H9 (cell line): ENCODE measurements at regions not wholly inside any gene's neighbourhood (a gene's known extent, or its start where the extent isn't known, plus 50 kb on each side); places are given as distances from the start of the nearest gene placed in this dataset.

ENCODE experiments used
- DNase-seq: peaks from one replicate; pipeline ENCODE4 v3.0.0-alpha.2; 2017
- H2AFZ ChIP-seq: one replicate; pipeline ENCODE4 v1.6.1; 2013; ENCODE audit warnings: mild to moderate bottlenecking, low read length, control low read depth, moderate library complexity
- H2AK5ac ChIP-seq: 2 replicates; pipeline ENCODE4 v1.6.1; 2013; ENCODE audit warnings: low read length, control low read depth, mixed read lengths; ENCODE audit not compliant: insufficient read length
- H2BK120ac ChIP-seq: one replicate; pipeline ENCODE4 v1.6.1; 2013; ENCODE audit warnings: low read depth, mild to moderate bottlenecking, low read length, control low read depth, inconsistent platforms; ENCODE audit not compliant: poor library complexity, severe bottlenecking
- H2BK12ac ChIP-seq: 2 replicates; pipeline ENCODE4 v1.6.1; 2013; ENCODE audit warnings: low read length, control low read depth, mixed read lengths, low read depth; ENCODE audit not compliant: insufficient read length
- H2BK15ac ChIP-seq: 2 replicates; pipeline ENCODE4 v1.6.1; 2013; ENCODE audit warnings: low read depth, low read length, control low read depth
- H2BK20ac ChIP-seq: one replicate; pipeline ENCODE4 v1.6.1; 2013; ENCODE audit warnings: low read depth, mild to moderate bottlenecking, low read length, control low read depth, inconsistent platforms; ENCODE audit not compliant: poor library complexity, severe bottlenecking
- H2BK5ac ChIP-seq: 2 replicates; pipeline ENCODE4 v1.6.1; 2013; ENCODE audit warnings: low read length, control low read depth, mixed read lengths; ENCODE audit not compliant: insufficient read length
- H3K14ac ChIP-seq: 2 replicates; pipeline ENCODE4 v1.6.1; 2013; ENCODE audit warnings: low read length, control low read depth; ENCODE audit not compliant: insufficient read depth
- H3K18ac ChIP-seq: 2 replicates; pipeline ENCODE4 v1.6.1; 2013; ENCODE audit warnings: low read depth, mild to moderate bottlenecking, mixed read lengths, low read length, control low read depth; ENCODE audit not compliant: insufficient read length
- H3K23ac ChIP-seq: 2 replicates; pipeline ENCODE4 v1.6.1; 2013; ENCODE audit warnings: low read length, control low read depth, mixed read lengths, low read depth; ENCODE audit not compliant: insufficient read length
- H3K23me2 ChIP-seq: 2 replicates; pipeline ENCODE4 v1.6.1; 2013; ENCODE audit warnings: low read depth, mild to moderate bottlenecking, mixed read lengths, low read length, control low read depth; ENCODE audit not compliant: insufficient read length, poor library complexity, severe bottlenecking
- H3K27ac ChIP-seq: 2 replicates; pipeline ENCODE4 v1.5.1; 2013; ENCODE audit warnings: low read length, control low read depth, mixed read lengths, low read depth; ENCODE audit not compliant: insufficient read length
- H3K27me3 ChIP-seq: 2 replicates; pipeline ENCODE4 v1.6.1; 2013; ENCODE audit warnings: low read length, control low read depth, inconsistent platforms; ENCODE audit not compliant: insufficient read depth
- H3K4ac ChIP-seq: 2 replicates; pipeline ENCODE4 v1.6.1; 2013; ENCODE audit warnings: low read depth, mild to moderate bottlenecking, control low read depth, inconsistent platforms, low read length, moderate library complexity
- H3K4me1 ChIP-seq: 2 replicates; pipeline ENCODE4 v1.6.1; 2013; ENCODE audit warnings: low read length, control low read depth, inconsistent platforms; ENCODE audit not compliant: insufficient read depth
- H3K4me2 ChIP-seq: 2 replicates; pipeline ENCODE4 v1.6.1; 2013; ENCODE audit warnings: low read length, control low read depth, mixed read lengths; ENCODE audit not compliant: insufficient read length, insufficient read depth
- H3K56ac ChIP-seq: 2 replicates; pipeline ENCODE4 v1.6.1; 2013; ENCODE audit warnings: low read depth, mild to moderate bottlenecking, mixed read lengths, low read length, control low read depth; ENCODE audit not compliant: insufficient read length
- H3K79me1 ChIP-seq: 2 replicates; pipeline ENCODE4 v1.6.1; 2013; ENCODE audit warnings: low read depth, mild to moderate bottlenecking, moderate library complexity, low read length, control low read depth, inconsistent platforms; ENCODE audit not compliant: insufficient read depth, poor library complexity, severe bottlenecking
- H3K79me2 ChIP-seq: 2 replicates; pipeline ENCODE4 v1.6.1; 2013; ENCODE audit warnings: low read length, control low read depth, inconsistent platforms; ENCODE audit not compliant: insufficient read depth
- H3K9ac ChIP-seq: 2 replicates; pipeline ENCODE4 v1.6.1; 2013; ENCODE audit warnings: low read length, control low read depth, mixed read lengths; ENCODE audit not compliant: insufficient read length; ENCODE audit errors: extremely low read depth
- H3K9me3 ChIP-seq: one replicate; pipeline ENCODE4 v1.6.1; 2013; ENCODE audit warnings: low read depth, low read length, inconsistent platforms; ENCODE audit not compliant: control insufficient read depth
- H3T11ph ChIP-seq: one replicate; pipeline ENCODE4 v1.6.1; 2013; ENCODE audit warnings: mild to moderate bottlenecking, low read length, control low read depth, inconsistent platforms
- H4K20me1 ChIP-seq: one replicate; pipeline ENCODE4 v1.6.1; 2013; ENCODE audit not compliant: control insufficient read depth, insufficient read length, insufficient read depth
- H4K5ac ChIP-seq: 2 replicates; pipeline ENCODE4 v1.6.1; 2013; ENCODE audit warnings: low read depth, mild to moderate bottlenecking, mixed read lengths, low read length, control low read depth; ENCODE audit not compliant: insufficient read length
- H4K8ac ChIP-seq: replicated peaks from 2 replicates; pipeline ENCODE4 v1.6.1; 2013; ENCODE audit warnings: low read length, control low read depth, mixed read lengths, low read depth; ENCODE audit not compliant: insufficient read length
- H4K91ac ChIP-seq: 2 replicates; pipeline ENCODE4 v1.6.1; 2013; ENCODE audit warnings: low read depth, mild to moderate bottlenecking, moderate library complexity, mixed read lengths, low read length, control low read depth; ENCODE audit not compliant: insufficient read length
- H3K27ac Mint-ChIP-seq, 3 experiments: 2 replicates in 2 of 3; 3 replicates in 1 of 3; pipeline ENCODE4 v1.8.0; 2020 to 2021; ENCODE audit warnings: mixed read lengths in 3 of 3, mild to moderate bottlenecking in 1 of 3, moderate library complexity in 1 of 3
- H3K27me3 Mint-ChIP-seq: 2 replicates; pipeline ENCODE4 v1.8.0; 2021; ENCODE audit warnings: low read depth, mild to moderate bottlenecking, moderate library complexity, mixed read lengths
- H3K36me3 Mint-ChIP-seq, 3 experiments: 2 replicates in 2 of 3; 3 replicates in 1 of 3; pipeline ENCODE4 v1.8.0; 2020 to 2021; ENCODE audit warnings: low read depth in 3 of 3, mixed read lengths in 3 of 3; ENCODE audit not compliant: insufficient read depth in 1 of 3
- H3K4me1 Mint-ChIP-seq, 2 experiments: 2 replicates each; pipeline ENCODE4 v1.8.0; 2020; ENCODE audit warnings: mixed read lengths in 2 of 2
- H3K4me3 Mint-ChIP-seq, 2 experiments: 2 replicates in 1 of 2; 3 replicates in 1 of 2; pipeline ENCODE4 v1.8.0; 2020 to 2021; ENCODE audit warnings: mild to moderate bottlenecking in 2 of 2, mixed read lengths in 2 of 2, moderate library complexity in 1 of 2
- H3K9me3 Mint-ChIP-seq, 2 experiments: 2 replicates in 1 of 2; 3 replicates in 1 of 2; pipeline ENCODE4 v1.8.0; 2020; ENCODE audit warnings: mild to moderate bottlenecking in 2 of 2, mixed read lengths in 2 of 2, moderate library complexity in 1 of 2
- CTCF ChIP-seq: fragments of 200-600 bp; sonication (generic); conservative IDR thresholded peaks from 3 replicates; pipeline ENCODE4 v1.8.0; 2021; ENCODE audit warnings: antibody characterized with exemption, mild to moderate bottlenecking
- WGBS: extraction: QIAGEN DNeasy Blood & Tissue Kit; methylation state at CpG from one replicate; pipeline ENCODE4 v1.1.7; 2013; ENCODE audit warnings: missing lambda C conversion rate, low lambda C conversion rate, mixed read lengths; ENCODE audit not compliant: insufficient read length; ENCODE audit errors: extremely low coverage; 5-methylcytosine and 5-hydroxymethylcytosine counted together

GRCh38 chr2:121149384-121149783, 135.6 kb downstream of the TFCP2L1 start:
- Histone ChIP-seq H4K8ac (no peak overlapping the region), H3K4me2 (no peak overlapping the region), H2BK120ac (no peak overlapping the region), H4K5ac (no peak overlapping the region), H2AFZ (no peak overlapping the region), H2AK5ac (no peak overlapping the region), H2BK5ac (no peak overlapping the region), H3K23ac (no peak overlapping the region), H2BK12ac (no peak overlapping the region), H2BK15ac (no peak overlapping the region), H3K79me2 (no peaks in the 10 kb centered on the region), H3K14ac (no peak overlapping the region), H3T11ph (no peak overlapping the region), H3K79me1 (no peaks in the 10 kb centered on the region), H4K20me1 (no peaks in the 10 kb centered on the region), H3K56ac (no peak overlapping the region), H3K27ac (no peak overlapping the region), H3K27me3 (no peaks in the 10 kb centered on the region), H4K91ac (no peak overlapping the region), H3K23me2 (no peaks in the 10 kb centered on the region), H2BK20ac (no peak overlapping the region), H3K9ac (no peak overlapping the region), H3K9me3 (no peaks in the 10 kb centered on the region), H3K4ac (no peak overlapping the region), H3K4me1 (no peaks in the 10 kb centered on the region), H3K18ac (no peak overlapping the region)
- Mint-ChIP-seq H3K27ac (no peak overlapping the region), H3K27me3 (peaks cover 3% of the 10 kb centered on the region; the same call in 1 of the 2 replicates), H3K4me3 (no peak overlapping the region), H3K4me1 (peaks cover under 1 to 3% of the 10 kb centered on the region in 2 experiments; a peak in 1 of 4 replicates), H3K9me3 (no peaks in the 10 kb centered on the region), H3K36me3 (no peaks in the 10 kb centered on the region)
- no peak for TF ChIP-seq CTCF
- DNase-seq = no peak
- no CpG with 5 or more reads among the region's 4 CpGs for WGBS
